Ovary (tissue), 7 donors: ENCODE measurements at regions not wholly inside any gene's neighbourhood (a gene's known extent, or its start where the extent isn't known, plus 50 kb on each side); places are given as distances from the start of the nearest gene placed in this dataset.
"Not testable (repeated sequence)": the region's sequence is repeated elsewhere in the genome, so short reads cannot be mapped to it uniquely, and the experiment has no call there.

Experiments
- DNase-seq, 5 donors: peaks; one replicate each; pipeline ENCODE4 v3.0.0-alpha.2; 2019 to 2020
- H3K27ac ChIP-seq, 2 donors: fragments of 200-600 bp; one replicate each; pipeline versions ENCODE4 v1.5.1 to v1.8.0; 2019 to 2022
- H3K27me3 ChIP-seq: fragments of 200-600 bp; one replicate; pipeline ENCODE4 v1.8.0; 2022
- H3K36me3 ChIP-seq: fragments of 200-600 bp; sonication (generic); one replicate; pipeline ENCODE4 v1.5.1; 2019
- H3K4me1 ChIP-seq: one replicate; pipeline ENCODE4 v1.8.1; 2013; ENCODE audit warnings: mild to moderate bottlenecking, moderate library complexity; ENCODE audit not compliant: insufficient read depth
- H3K4me3 ChIP-seq: fragments of 200-600 bp; sonication (generic); one replicate; pipeline ENCODE4 v1.5.1; 2017
- H3K9me3 ChIP-seq, 2 donors: fragments of 200-600 bp in 1 of 2; sonication (generic) in 1 of 2; one replicate each; pipeline versions ENCODE4 v1.5.1 to v1.8.1; 2013 to 2019; ENCODE audit warnings: mild to moderate bottlenecking in 1 of 2, moderate library complexity in 1 of 2
- EP300 ChIP-seq: sonication (generic); formaldehyde crosslinking; IDR thresholded peaks from one replicate; pipeline ENCODE4 v1.6.1; 2017; ENCODE audit warnings: antibody characterized with exemption
- POLR2A ChIP-seq: fragments of 450-650 bp; IDR thresholded peaks from one replicate; pipeline ENCODE4 v1.6.1; 2017; ENCODE audit warnings: antibody characterized with exemption, mild to moderate bottlenecking, moderate library complexity
- WGBS, 3 donors: extraction: QIAGEN DNeasy Blood & Tissue Kit in 1 of 3; methylation state at CpG; one replicate each; pipeline versions ENCODE4 v1.1.5 to v1.1.7; 2013 to 2017; 5-methylcytosine and 5-hydroxymethylcytosine counted together
- intact Hi-C, 4 donors: fragments of 100-400 bp; cut with DNase I; formaldehyde crosslinking; loops; one replicate each; pipeline versions ENCODE4 v1.11.0 to v1.15.1; 2022 to 2023
- TF ChIP-seq, protein P1 (sequence below), 3 donors: fragments of 450-650 bp in 2 of 3; fragments of 200-600 bp in 1 of 3; IDR thresholded peaks; one replicate each; pipeline versions ENCODE4 v1.5.1 to v1.8.0; 2016 to 2022; ENCODE audit warnings: antibody characterized with exemption in 3 of 3, mild to moderate bottlenecking in 1 of 3
- donor health status: DM: no; HTN: no; CAD: no; lungs with moderate emphysema.
- donor health status: DM: no; HTN: no; CAD: no.
- donor health status: Bipolar disorder and iron deficiency.
- donor health status: DM: no; HTN: no; CAD: no.
- donor health status: DM: yes; HTN: yes; CAD: no.

DNA sequence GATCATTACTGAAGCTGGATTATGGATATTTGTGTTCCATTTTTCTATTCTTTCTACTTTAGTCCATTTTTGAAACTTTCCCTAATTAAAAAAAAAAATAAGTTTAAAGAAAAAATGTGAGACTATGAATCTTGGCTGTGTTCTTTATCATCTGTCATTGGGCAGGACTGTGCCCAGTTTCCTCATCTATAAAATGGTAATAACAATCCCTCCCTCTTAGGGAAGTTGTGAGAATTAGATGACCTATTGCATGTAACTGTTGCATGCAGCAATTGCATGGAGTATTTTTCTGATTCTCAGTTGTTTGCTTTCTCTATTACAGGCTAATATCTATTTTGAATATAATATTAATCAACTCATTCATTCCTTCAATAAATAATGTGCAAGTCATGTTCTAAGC lies 108.2 kb upstream of the LOC128125822 start:
- H3K4me1 ChIP-seq, result no peaks in the 10 kb centered on the region
- intact Hi-C loops, result no loop called here

DNA sequence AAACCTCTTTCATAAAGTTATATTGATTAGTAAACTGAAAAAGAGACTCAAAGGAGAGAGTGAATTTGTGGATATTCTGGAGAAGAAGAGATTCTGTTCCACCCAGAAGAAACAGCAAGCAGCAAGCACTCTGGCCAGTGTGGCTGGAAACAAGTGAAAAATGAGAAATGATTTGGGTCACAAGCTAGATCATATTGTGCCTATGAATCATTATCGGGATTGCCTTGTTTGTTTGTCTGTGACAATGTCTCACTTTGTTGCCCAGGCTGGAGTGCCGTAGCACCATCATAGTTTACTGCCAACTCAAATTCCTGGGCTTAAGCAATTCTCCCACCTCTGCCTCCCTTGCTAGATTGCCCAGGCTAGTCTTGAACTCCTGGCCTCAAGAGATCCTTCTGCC lies 106.5 kb upstream of the LOC128125822 start:
- no peaks in the 10 kb centered on the region for H3K4me1 ChIP-seq
- H3K36me3 ChIP-seq, result no peaks in the 10 kb centered on the region
- TF ChIP-seq, protein P1, sequence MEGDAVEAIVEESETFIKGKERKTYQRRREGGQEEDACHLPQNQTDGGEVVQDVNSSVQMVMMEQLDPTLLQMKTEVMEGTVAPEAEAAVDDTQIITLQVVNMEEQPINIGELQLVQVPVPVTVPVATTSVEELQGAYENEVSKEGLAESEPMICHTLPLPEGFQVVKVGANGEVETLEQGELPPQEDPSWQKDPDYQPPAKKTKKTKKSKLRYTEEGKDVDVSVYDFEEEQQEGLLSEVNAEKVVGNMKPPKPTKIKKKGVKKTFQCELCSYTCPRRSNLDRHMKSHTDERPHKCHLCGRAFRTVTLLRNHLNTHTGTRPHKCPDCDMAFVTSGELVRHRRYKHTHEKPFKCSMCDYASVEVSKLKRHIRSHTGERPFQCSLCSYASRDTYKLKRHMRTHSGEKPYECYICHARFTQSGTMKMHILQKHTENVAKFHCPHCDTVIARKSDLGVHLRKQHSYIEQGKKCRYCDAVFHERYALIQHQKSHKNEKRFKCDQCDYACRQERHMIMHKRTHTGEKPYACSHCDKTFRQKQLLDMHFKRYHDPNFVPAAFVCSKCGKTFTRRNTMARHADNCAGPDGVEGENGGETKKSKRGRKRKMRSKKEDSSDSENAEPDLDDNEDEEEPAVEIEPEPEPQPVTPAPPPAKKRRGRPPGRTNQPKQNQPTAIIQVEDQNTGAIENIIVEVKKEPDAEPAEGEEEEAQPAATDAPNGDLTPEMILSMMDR (IDR thresholded peaks at IDR 0.05), result no peak
- no peak for TF ChIP-seq EP300
- TF ChIP-seq POLR2A, result no peak
- H3K27ac ChIP-seq, result no peak overlapping the region
- no peak overlapping the region for H3K4me3 ChIP-seq
- 88 to 92% (median 88%) methylated on average over 2 of the region's 2 CpGs for WGBS, 3 donors
- H3K27me3 ChIP-seq, result no peaks in the 10 kb centered on the region
- H3K9me3 ChIP-seq, result no peaks in the 10 kb centered on the region
- intact Hi-C loops, result no loop called here
- no peak for DNase-seq

More for the DNA sequence above, 108.2 kb upstream of the LOC128125822 start:
- TF ChIP-seq EP300 (no peak), POLR2A (no peak)
- TF ChIP-seq, protein P1 (IDR thresholded peaks at IDR 0.05), result no peak
- no peak for DNase-seq
- no peak overlapping the region for H3K4me3 ChIP-seq
- H3K9me3 ChIP-seq, result no peaks in the 10 kb centered on the region
- no peaks in the 10 kb centered on the region for H3K36me3 ChIP-seq
- H3K27ac ChIP-seq, result no peak overlapping the region
- H3K27me3 ChIP-seq, result no peaks in the 10 kb centered on the region

DNA sequence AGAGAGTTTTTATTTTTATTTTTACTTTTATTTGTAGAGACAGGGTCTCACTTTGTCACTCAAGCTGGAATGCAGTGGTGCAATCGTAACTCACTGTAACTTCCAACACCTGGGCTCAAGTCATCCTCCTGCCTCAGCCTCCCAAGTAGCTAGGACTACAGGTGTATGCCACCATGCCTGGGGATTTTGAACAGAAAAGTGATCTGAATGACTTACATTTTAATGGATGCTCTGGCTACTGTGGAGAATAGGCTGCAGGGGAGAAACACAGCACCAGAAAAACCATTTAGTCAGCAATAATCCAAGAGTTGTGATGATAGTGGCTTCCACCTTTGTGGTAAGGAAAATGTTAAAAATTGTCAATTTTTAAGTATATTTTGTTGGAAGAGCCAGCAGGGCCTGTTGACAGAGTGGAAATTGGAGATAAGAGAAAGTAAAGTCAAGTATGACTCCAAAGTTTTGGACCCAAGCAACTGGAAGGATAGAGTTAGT lies 106.0 kb upstream of the LOC128125822 start:
- H3K4me1 ChIP-seq, result no peaks in the 10 kb centered on the region
- intact Hi-C loops, result no loop called here
- DNase-seq, result no peak
- H3K36me3 ChIP-seq, result no peaks in the 10 kb centered on the region
- no peak overlapping the region for H3K27ac ChIP-seq
- TF ChIP-seq, protein P1 (IDR thresholded peaks at IDR 0.05), result no peak
- TF ChIP-seq EP300, result no peak
- TF ChIP-seq POLR2A, result no peak
- H3K9me3 ChIP-seq, result no peaks in the 10 kb centered on the region
- no peaks in the 10 kb centered on the region for H3K27me3 ChIP-seq
- H3K4me3 ChIP-seq, result no peak overlapping the region
- WGBS, 3 donors, result 85 to 96% (median 93%) methylated on average over 1 of the region's 1 CpG

DNA sequence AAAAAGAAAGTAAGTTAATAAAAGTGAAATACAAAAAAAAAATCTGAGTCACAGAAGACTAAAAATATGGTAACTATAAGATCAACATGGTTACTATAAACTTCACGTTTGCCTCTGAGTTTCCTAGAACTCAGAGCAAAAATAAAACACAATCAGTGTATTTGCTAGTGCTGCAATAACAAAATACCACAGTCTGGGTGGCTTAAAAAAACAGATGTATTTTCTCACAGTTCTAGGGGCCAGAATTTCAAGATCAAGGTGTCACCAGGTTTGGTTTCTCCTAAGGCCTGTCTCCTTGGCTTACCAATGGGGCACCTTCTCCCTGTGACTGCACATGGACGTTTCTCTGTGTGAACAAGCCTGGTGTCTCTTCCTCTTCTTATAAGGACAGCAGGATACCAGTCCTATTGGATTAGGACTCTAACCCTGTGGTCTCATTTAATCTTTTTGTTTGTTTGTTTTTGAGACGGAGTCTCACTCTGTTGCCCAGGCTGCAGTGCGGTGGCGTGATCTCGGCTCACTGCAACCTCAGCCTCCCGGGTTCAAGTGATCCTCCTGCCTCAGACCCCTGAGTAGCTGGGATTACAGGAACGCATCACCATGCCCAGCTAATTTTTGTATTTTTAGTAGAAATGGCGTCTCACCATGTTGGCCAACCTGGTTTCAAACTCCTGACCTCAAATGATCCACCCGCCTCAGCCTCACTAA lies 104.9 kb upstream of the LOC128125822 start:
- TF ChIP-seq EP300 (no peak), POLR2A (no peak)
- TF ChIP-seq, protein P1 (IDR thresholded peaks at IDR 0.05), result no peak
- intact Hi-C loops, result no loop called here

DNA sequence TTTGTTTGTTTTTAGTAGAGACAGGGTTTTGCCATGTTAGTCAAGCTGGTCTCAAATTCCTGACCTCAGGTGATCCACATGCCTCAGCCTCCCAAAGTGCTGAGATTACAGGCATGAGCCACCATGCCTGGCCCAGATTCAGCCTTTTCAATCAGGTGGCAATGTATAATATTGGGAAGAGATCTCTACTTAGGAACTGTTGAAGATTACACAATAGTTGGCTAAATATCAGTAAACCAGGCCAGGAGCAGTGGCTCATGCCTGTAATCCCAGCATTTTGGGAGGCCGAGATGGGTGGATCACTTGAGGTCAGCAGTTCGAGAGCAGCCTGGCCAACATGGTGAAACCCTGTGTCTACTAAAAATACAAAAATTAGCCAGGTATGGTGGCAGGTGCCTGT lies 101.1 kb upstream of the LOC128125822 start:
- H3K9me3 ChIP-seq, DNase-seq: not testable (repeated sequence)

More for the DNA sequence above, 104.9 kb upstream of the LOC128125822 start:
- no peak overlapping the region for H3K4me3 ChIP-seq
- DNase-seq, result no peak
- H3K27me3 ChIP-seq, result no peaks in the 10 kb centered on the region
- H3K9me3 ChIP-seq, result no peaks in the 10 kb centered on the region
- H3K4me1 ChIP-seq, result no peaks in the 10 kb centered on the region
- WGBS, 3 donors, result 58 to 77% (median 63%) methylated on average over 10 of the region's 10 CpGs
- no peak overlapping the region for H3K27ac ChIP-seq
- no peaks in the 10 kb centered on the region for H3K36me3 ChIP-seq

More for the DNA sequence above, 101.1 kb upstream of the LOC128125822 start:
- WGBS, 3 donors, result 88 to 94% (median 91%) methylated on average over 2 of the region's 2 CpGs
- H3K27ac ChIP-seq, H3K27me3 ChIP-seq, H3K36me3 ChIP-seq, intact Hi-C loops, H3K4me3 ChIP-seq, H3K4me1 ChIP-seq: not testable (repeated sequence)
